A549 (cell line): ENCODE measurements at regions not wholly inside any gene's neighbourhood (a gene's known extent, or its start where the extent isn't known, plus 50 kb on each side); places are given as distances from the start of the nearest gene placed in this dataset.

Source experiments
- ATAC-seq, 2 experiments: fragments of 200-7000 bp in 1 of 2; fragments of >200 bp in 1 of 2; cut with Nextera tagmentation in 1 of 2; cut with Tn5 transposase in 1 of 2; 3 replicates each; pipeline versions ENCODE4 v1.8.0 to v1.9.1; 2018 to 2020; ENCODE audit warnings: mild to moderate bottlenecking in 1 of 2, moderate library complexity in 1 of 2
- CTCF ChIA-PET: fragments of 300-600 bp; sonication (Branson Sonifier 250); formaldehyde crosslinking; extraction: SDS; loops from one replicate; lab custom pipeline; 2021; ENCODE audit warnings: antibody characterized with exemption, inconsistent platforms; lab: Yijun Ruan, JAX
- POLR2A ChIA-PET: fragments of 350-600 bp; formaldehyde crosslinking; extraction: SDS; loops from one replicate; lab custom pipeline; 2021; ENCODE audit warnings: antibody characterized with exemption, inconsistent platforms; lab: Yijun Ruan, JAX
- DNase-seq, 2 experiments: peaks; one replicate each; pipeline versions ENCODE4 v3.0.0 to v3.0.0-alpha.2; 2011 to 2016; ENCODE audit warnings: low read depth in 1 of 2, low spot score in 1 of 2
- FAIRE-seq: peaks from 2 replicates; lab custom pipeline; 2011; peaks lifted over from hg19 to GRCh38; lab: Jason Lieb, UNC
- H3K27ac ChIP-seq, 2 experiments: fragments of >200 bp; sonication (Bioruptor Twin); formaldehyde crosslinking; 3 replicates each; pipeline ENCODE4 v1.5.1; 2016 to 2017
- H3K4me1 ChIP-seq: fragments of >200 bp; sonication (Bioruptor Twin); formaldehyde crosslinking; 3 replicates; pipeline ENCODE4 v1.6.1; 2016
- H3K4me2 ChIP-seq: fragments of >200 bp; sonication (Bioruptor Twin); formaldehyde crosslinking; 3 replicates; pipeline ENCODE4 v1.6.1; 2016
- H3K4me3 ChIP-seq: fragments of >200 bp; sonication (Bioruptor Twin); formaldehyde crosslinking; 3 replicates; pipeline ENCODE4 v1.5.1; 2016
- H3K9me3 ChIP-seq: fragments of >200 bp; sonication (Bioruptor Twin); formaldehyde crosslinking; 3 replicates; pipeline ENCODE4 v1.6.1; 2016
- CBX8 ChIP-seq: fragments of 200-600 bp; sonication (generic); IDR thresholded peaks from 2 replicates; pipeline ENCODE4 v1.6.1; 2016
- CHD2 ChIP-seq: fragments of 150-350 bp; IDR thresholded peaks from 2 replicates; pipeline ENCODE4 v1.6.1; 2014; ENCODE audit warnings: low read length; ENCODE audit not compliant: partially characterized antibody
- EHMT2 ChIP-seq: fragments of 200-600 bp; sonication (generic); IDR thresholded peaks from 2 replicates; pipeline ENCODE4 v1.6.1; 2016; ENCODE audit warnings: antibody characterized with exemption, low read depth, mild to moderate bottlenecking, moderate library complexity
- FOSL2 ChIP-seq, 2 experiments: fragments of 450-650 bp in 1 of 2; fragments of >200 bp in 1 of 2; sonication (Bioruptor Twin) in 1 of 2; formaldehyde crosslinking; IDR thresholded peaks; 2 replicates each; pipeline versions ENCODE4 v1.5.0 to v1.6.1; 2016 to 2020; ENCODE audit warnings: mild to moderate bottlenecking in 1 of 2, moderate library complexity in 1 of 2
- FOXS1 ChIP-seq: fragments of 250-450 bp; sonication (Bioruptor Pico); IDR thresholded peaks from 2 replicates; pipeline ENCODE4 v1.5.0; 2020; ENCODE audit warnings: mild to moderate bottlenecking, moderate library complexity
- GATA3 ChIP-seq: IDR thresholded peaks from 2 replicates; pipeline ENCODE4 v1.6.1; 2012; ENCODE audit warnings: borderline replicate concordance
- HDAC2 ChIP-seq: fragments of 200-600 bp; sonication (generic); IDR thresholded peaks from 2 replicates; pipeline ENCODE4 v1.6.1; 2016
- HEYL ChIP-seq: fragments of 250-450 bp; sonication (Bioruptor Pico); IDR thresholded peaks from 2 replicates; pipeline ENCODE4 v1.8.0; 2021; ENCODE audit warnings: mild to moderate bottlenecking, moderate library complexity
- HOXB5 ChIP-seq: fragments of 250-450 bp; sonication (Bioruptor Pico); IDR thresholded peaks from 2 replicates; pipeline ENCODE4 v1.5.0; 2020; ENCODE audit warnings: mild to moderate bottlenecking, moderate library complexity
- JUN ChIP-seq, 2 experiments: fragments of >200 bp; sonication (Bioruptor Twin); formaldehyde crosslinking; IDR thresholded peaks; 2 replicates in 1 of 2; 3 replicates in 1 of 2; pipeline ENCODE4 v1.6.1; 2016 to 2017
- MAFK ChIP-seq: fragments of 450-650 bp; IDR thresholded peaks from 2 replicates; pipeline ENCODE4 v1.6.1; 2014; ENCODE audit not compliant: partially characterized antibody
- MAZ ChIP-seq: fragments of 150-350 bp; IDR thresholded peaks from 2 replicates; pipeline ENCODE4 v1.6.1; 2014; ENCODE audit warnings: antibody characterized with exemption, low read depth, low read length, borderline replicate concordance
- MYC ChIP-seq: IDR thresholded peaks from 2 replicates; pipeline ENCODE4 v1.6.1; 2012; ENCODE audit warnings: mild to moderate bottlenecking, inconsistent platforms, low read length, improper control_type of control experiment, borderline replicate concordance
- NPAS2 ChIP-seq: fragments of 250-450 bp; sonication (Bioruptor Pico); IDR thresholded peaks from 2 replicates; pipeline ENCODE4 v1.8.0; 2022; ENCODE audit warnings: mild to moderate bottlenecking, moderate library complexity, borderline replicate concordance
- POLR2A ChIP-seq: IDR thresholded peaks from 2 replicates; pipeline ENCODE4 v1.6.1; 2012; ENCODE audit warnings: mild to moderate bottlenecking, low read length
- RAD21 ChIP-seq, 2 experiments: fragments of >200 bp in 1 of 2; sonication (Bioruptor Twin) in 1 of 2; formaldehyde crosslinking in 1 of 2; IDR thresholded peaks in 1 of 2; conservative IDR thresholded peaks in 1 of 2; 2 replicates in 1 of 2; 3 replicates in 1 of 2; pipeline ENCODE4 v1.6.1; 2012 to 2018; ENCODE audit warnings: inconsistent platforms in 1 of 2
- RCOR1 ChIP-seq: fragments of 150-350 bp; IDR thresholded peaks from 2 replicates; pipeline ENCODE4 v1.6.1; 2014; ENCODE audit warnings: antibody characterized with exemption, low read length, low read depth
- RNF2 ChIP-seq: fragments of 200-600 bp; sonication (generic); IDR thresholded peaks from 2 replicates; pipeline ENCODE4 v1.6.1; 2016; ENCODE audit warnings: low read depth, mild to moderate bottlenecking, antibody characterized with exemption, moderate library complexity, borderline replicate concordance
- SMC3 ChIP-seq: fragments of >200 bp; sonication (Bioruptor Twin); formaldehyde crosslinking; IDR thresholded peaks from 3 replicates; pipeline ENCODE4 v1.6.1; 2018; ENCODE audit warnings: inconsistent platforms
- TFCP2L1 ChIP-seq: fragments of 250-450 bp; sonication (Bioruptor Pico); IDR thresholded peaks from 2 replicates; pipeline ENCODE4 v1.5.0; 2021; ENCODE audit warnings: mild to moderate bottlenecking
- ZC3H11A ChIP-seq: fragments of 450-650 bp; IDR thresholded peaks from 2 replicates; pipeline ENCODE4 v1.6.1; 2014; ENCODE audit warnings: antibody characterized with exemption, mild to moderate bottlenecking
- ZFP36 ChIP-seq: fragments of 450-650 bp; IDR thresholded peaks from 2 replicates; pipeline ENCODE4 v1.6.1; 2014; ENCODE audit warnings: borderline replicate concordance; ENCODE audit not compliant: partially characterized antibody
- ZSCAN20 ChIP-seq: fragments of 250-450 bp; sonication (Bioruptor Pico); IDR thresholded peaks from 2 replicates; pipeline ENCODE4 v1.8.0; 2022; ENCODE audit warnings: mild to moderate bottlenecking, moderate library complexity
- WGBS: methylation state at CpG from one replicate; pipeline ENCODE4 v1.1.6; 2017; ENCODE audit errors: missing lambda C conversion rate; 5-methylcytosine and 5-hydroxymethylcytosine counted together
- TF ChIP-seq, protein P1 (sequence below): fragments of 250-450 bp; sonication (Bioruptor Pico); IDR thresholded peaks from 2 replicates; pipeline ENCODE4 v1.5.0; 2021; ENCODE audit warnings: mild to moderate bottlenecking, moderate library complexity, borderline replicate concordance
- TF ChIP-seq, protein P2 (sequence below): fragments of 200-600 bp; sonication (generic); IDR thresholded peaks from 2 replicates; pipeline ENCODE4 v1.6.1; 2016; ENCODE audit warnings: antibody characterized with exemption, mild to moderate bottlenecking, moderate library complexity
- TF ChIP-seq, protein P3 (sequence below): fragments of >200 bp; sonication (Bioruptor Twin); formaldehyde crosslinking; IDR thresholded peaks from 3 replicates; pipeline ENCODE4 v1.5.1; 2016

DNA sequence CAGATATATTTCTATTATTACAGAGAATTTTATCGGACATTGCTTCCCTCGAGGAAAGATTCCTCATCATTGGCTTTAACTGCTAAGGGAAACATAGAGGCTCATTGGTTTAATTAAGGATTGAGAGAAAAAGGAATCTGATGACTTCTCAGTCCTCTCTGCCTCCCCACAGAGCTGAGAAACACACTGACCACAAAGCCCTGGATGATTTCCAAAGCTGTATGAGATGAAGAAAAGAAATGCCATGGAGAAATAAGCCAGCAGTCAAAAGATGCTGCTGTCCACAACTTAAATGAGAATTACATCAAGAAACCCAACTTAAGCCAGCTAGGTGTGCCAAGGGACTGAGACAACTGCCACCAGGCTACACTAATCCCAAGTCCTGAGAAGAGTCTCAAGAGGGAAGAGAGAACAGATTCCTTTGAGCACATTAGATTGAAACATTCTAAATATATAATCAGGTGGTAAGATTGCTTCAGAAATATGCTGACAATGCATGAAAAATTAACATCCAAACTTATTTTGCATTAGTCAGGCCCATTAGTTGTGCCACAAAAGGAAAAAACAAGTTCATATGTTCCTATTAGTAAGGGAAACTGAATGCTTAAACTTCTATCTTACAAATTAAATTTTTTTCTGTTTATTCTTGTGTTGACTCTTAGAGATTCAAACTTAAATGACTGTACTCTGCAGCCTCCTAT is 308.1 kb upstream of the CYRIA start:
- DNase-seq (no peak), ATAC-seq (no peak), FAIRE-seq (no peak)
- H3K4me1 ChIP-seq, result no peaks in the 10 kb centered on the region
- H3K4me2 ChIP-seq, result no peak overlapping the region
- no peak overlapping the region for H3K4me3 ChIP-seq
- ChIA-PET POLR2A (interaction anchor here (0.5 kb wide), 1 partner anchor 10 kb away, joined by 5 read pairs; no protein-coding TSS in a partner anchor), CTCF (interaction anchor here (0.9 kb wide), 1 partner anchor 9 kb away, joined by 3 read pairs; no protein-coding TSS in a partner anchor)
- 0 out of 3 replicates have a peak, but pooled peaks cover 2% of the 10 kb centered on the region for H3K9me3 ChIP-seq
- WGBS, result 12% methylated on average over 2 of the region's 2 CpGs
- no peak overlapping the region for H3K27ac ChIP-seq
- peak; percentile 92 for TF ChIP-seq MAFK
- TF ChIP-seq HOXB5 (CRISPR knock-in tag), result no peak

DNA sequence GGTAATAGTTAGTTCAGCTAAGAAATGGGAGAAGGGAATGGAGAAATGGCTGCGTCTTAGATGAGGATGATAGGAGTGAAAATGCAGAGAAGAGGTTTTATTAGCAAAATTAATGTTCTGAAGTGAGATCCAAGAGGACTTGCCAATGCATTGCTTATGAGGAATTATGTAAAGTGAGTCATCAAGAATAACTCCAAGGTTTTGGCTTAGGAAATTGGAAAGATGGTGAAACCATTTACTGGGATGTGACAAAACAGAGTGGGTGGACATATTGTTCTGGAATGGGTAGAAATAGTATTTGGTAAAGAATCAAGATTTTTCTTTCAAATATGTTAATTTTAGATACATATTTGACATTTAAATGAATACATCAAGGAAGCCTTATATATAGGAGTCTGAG is 306.6 kb upstream of the CYRIA start:
- ChIA-PET CTCF (no interaction called here), POLR2A (no interaction called here)
- Histone ChIP-seq H3K4me1 (no peaks in the 10 kb centered on the region), H3K4me2 (no peak overlapping the region), H3K4me3 (no peak overlapping the region), H3K27ac (no peak overlapping the region), H3K9me3 (0 out of 3 replicates have a peak, but pooled peaks cover 2% of the 10 kb centered on the region)
- WGBS, result 5% methylated on average over 1 of the region's 1 CpG
- no peak for ATAC-seq
- TF ChIP-seq ZSCAN20 (CRISPR knock-in tag) (no peak), TFCP2L1 (CRISPR knock-in tag) (no peak), HDAC2 (no peak), RNF2 (no peak), MAZ (no peak), POLR2A (no peak)
- TF ChIP-seq, protein P1, sequence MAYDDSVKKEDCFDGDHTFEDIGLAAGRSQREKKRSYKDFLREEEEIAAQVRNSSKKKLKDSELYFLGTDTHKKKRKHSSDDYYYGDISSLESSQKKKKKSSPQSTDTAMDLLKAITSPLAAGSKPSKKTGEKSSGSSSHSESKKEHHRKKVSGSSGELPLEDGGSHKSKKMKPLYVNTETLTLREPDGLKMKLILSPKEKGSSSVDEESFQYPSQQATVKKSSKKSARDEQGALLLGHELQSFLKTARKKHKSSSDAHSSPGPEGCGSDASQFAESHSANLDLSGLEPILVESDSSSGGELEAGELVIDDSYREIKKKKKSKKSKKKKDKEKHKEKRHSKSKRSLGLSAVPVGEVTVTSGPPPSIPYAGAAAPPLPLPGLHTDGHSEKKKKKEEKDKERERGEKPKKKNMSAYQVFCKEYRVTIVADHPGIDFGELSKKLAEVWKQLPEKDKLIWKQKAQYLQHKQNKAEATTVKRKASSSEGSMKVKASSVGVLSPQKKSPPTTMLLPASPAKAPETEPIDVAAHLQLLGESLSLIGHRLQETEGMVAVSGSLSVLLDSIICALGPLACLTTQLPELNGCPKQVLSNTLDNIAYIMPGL (CRISPR knock-in tag), result no peak
- TF ChIP-seq, protein P2, sequence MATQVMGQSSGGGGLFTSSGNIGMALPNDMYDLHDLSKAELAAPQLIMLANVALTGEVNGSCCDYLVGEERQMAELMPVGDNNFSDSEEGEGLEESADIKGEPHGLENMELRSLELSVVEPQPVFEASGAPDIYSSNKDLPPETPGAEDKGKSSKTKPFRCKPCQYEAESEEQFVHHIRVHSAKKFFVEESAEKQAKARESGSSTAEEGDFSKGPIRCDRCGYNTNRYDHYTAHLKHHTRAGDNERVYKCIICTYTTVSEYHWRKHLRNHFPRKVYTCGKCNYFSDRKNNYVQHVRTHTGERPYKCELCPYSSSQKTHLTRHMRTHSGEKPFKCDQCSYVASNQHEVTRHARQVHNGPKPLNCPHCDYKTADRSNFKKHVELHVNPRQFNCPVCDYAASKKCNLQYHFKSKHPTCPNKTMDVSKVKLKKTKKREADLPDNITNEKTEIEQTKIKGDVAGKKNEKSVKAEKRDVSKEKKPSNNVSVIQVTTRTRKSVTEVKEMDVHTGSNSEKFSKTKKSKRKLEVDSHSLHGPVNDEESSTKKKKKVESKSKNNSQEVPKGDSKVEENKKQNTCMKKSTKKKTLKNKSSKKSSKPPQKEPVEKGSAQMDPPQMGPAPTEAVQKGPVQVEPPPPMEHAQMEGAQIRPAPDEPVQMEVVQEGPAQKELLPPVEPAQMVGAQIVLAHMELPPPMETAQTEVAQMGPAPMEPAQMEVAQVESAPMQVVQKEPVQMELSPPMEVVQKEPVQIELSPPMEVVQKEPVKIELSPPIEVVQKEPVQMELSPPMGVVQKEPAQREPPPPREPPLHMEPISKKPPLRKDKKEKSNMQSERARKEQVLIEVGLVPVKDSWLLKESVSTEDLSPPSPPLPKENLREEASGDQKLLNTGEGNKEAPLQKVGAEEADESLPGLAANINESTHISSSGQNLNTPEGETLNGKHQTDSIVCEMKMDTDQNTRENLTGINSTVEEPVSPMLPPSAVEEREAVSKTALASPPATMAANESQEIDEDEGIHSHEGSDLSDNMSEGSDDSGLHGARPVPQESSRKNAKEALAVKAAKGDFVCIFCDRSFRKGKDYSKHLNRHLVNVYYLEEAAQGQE, result no peak
- TF ChIP-seq, protein P3, sequence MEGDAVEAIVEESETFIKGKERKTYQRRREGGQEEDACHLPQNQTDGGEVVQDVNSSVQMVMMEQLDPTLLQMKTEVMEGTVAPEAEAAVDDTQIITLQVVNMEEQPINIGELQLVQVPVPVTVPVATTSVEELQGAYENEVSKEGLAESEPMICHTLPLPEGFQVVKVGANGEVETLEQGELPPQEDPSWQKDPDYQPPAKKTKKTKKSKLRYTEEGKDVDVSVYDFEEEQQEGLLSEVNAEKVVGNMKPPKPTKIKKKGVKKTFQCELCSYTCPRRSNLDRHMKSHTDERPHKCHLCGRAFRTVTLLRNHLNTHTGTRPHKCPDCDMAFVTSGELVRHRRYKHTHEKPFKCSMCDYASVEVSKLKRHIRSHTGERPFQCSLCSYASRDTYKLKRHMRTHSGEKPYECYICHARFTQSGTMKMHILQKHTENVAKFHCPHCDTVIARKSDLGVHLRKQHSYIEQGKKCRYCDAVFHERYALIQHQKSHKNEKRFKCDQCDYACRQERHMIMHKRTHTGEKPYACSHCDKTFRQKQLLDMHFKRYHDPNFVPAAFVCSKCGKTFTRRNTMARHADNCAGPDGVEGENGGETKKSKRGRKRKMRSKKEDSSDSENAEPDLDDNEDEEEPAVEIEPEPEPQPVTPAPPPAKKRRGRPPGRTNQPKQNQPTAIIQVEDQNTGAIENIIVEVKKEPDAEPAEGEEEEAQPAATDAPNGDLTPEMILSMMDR, result no peak
- DNase-seq, result no peak
- FAIRE-seq, result no peak

DNA sequence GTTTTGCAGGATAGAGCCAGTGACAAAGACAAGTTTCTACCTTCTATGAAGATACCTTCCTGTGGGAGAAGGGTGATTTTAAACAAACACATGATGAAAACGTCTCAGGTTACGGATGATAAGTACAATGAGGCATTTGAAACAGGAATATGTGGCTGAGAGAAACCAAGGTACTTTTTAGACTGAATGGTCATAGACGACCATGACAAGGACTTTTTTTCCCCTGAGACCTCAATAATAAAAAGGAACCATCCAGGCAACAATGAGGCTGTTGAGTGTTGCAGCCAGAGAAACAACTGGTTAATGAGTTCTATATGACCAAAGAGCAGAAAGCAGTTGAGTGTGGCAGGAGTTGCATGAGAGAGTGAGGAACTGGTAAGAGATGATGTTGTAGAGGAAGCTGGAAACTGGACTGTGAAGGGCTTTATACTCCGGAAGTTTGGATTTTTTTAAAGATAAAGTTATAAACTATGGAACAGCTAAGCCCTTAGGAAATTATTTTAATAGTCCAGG is 306.1 kb upstream of the CYRIA start:
- H3K4me1 ChIP-seq, result no peaks in the 10 kb centered on the region
- TF ChIP-seq EHMT2 (no peak), HDAC2 (no peak), GATA3 (no peak), RNF2 (no peak), ZFP36 (no peak), POLR2A (no peak), SMC3 (no peak), CBX8 (no peak), RAD21 (conservative IDR thresholded peaks at IDR 0.05 in 1 of 2, IDR thresholded peaks at IDR 0.05 in 1 of 2) (no peak), NPAS2 (CRISPR knock-in tag) (no peak), FOXS1 (CRISPR knock-in tag) (no peak), FOSL2 (IDR thresholded peaks at IDR 0.05) (no peak), FOSL2 (CRISPR knock-in tag; IDR thresholded peaks at IDR 0.05) (no peak), ZC3H11A (no peak), HEYL (CRISPR knock-in tag) (no peak), CHD2 (no peak), RCOR1 (no peak), ZSCAN20 (CRISPR knock-in tag) (no peak), HOXB5 (CRISPR knock-in tag) (no peak), JUN (IDR thresholded peaks at IDR 0.05) (no peak), MYC (no peak)
- no peak overlapping the region for H3K27ac ChIP-seq
- WGBS, result 0% methylated on average over 4 of the region's 4 CpGs
- no peak overlapping the region for H3K4me3 ChIP-seq
- CTCF ChIA-PET, result no interaction called here
- ATAC-seq (no peak), FAIRE-seq (no peak), DNase-seq (no peak)
- 0 out of 3 replicates have a peak, but pooled peaks cover 2% of the 10 kb centered on the region for H3K9me3 ChIP-seq
- no peak overlapping the region for H3K4me2 ChIP-seq
- POLR2A ChIA-PET, result no interaction called here
